ENCODE measurements at regions not wholly inside any gene's neighbourhood (a gene's known extent, or its start where the extent isn't known, plus 50 kb on each side); places are given as distances from the start of the nearest gene placed in this dataset.

GRCh38 chr5:158022837-158023236 lies 163.9 kb upstream of the CLINT1 start:
- TF ChIP-seq EZH2 (IDR thresholded peaks at IDR 0.05): no peak
- no peak for TF ChIP-seq POLR2AphosphoS5 (IDR thresholded peaks at IDR 0.05; ENCODE audit: borderline replicate concordance, low read depth, low read length)

Measured in SK-N-MC (cell line).